Fibroblast of skin of left quadriceps (primary cell): ENCODE measurements at regions not wholly inside any gene's neighbourhood (a gene's known extent, or its start where the extent isn't known, plus 50 kb on each side); places are given as distances from the start of the nearest gene placed in this dataset.
A peak's percentile ranks its signal among the peaks of the same experiment; 100 is the strongest.

Source experiments
- DNase-seq, 2 experiments: peaks; one replicate each; pipeline ENCODE4 v3.0.0-alpha.2; 2013; ENCODE audit warnings: low read depth in 2 of 2

- DNase-seq, result no peak
Measured at GRCh38 chr11:115080923-115081680, 402.8 kb downstream of the NXPE2 start.

GRCh38 chr11:115081972-115082371, 403.6 kb downstream of the NXPE2 start:
- no peak for DNase-seq

GRCh38 chr11:115083144-115083806, 404.9 kb downstream of the NXPE2 start:
- no peak for DNase-seq

- DNase-seq, result no peak
Measured at GRCh38 chr11:115084231-115084630, 405.9 kb downstream of the NXPE2 start.

GRCh38 chr11:115085461-115086210, 407.3 kb downstream of the NXPE2 start:
- DNase-seq, result no peak

- no peak for DNase-seq
Measured at GRCh38 chr11:115087791-115088190, 409.5 kb downstream of the NXPE2 start.

DNA sequence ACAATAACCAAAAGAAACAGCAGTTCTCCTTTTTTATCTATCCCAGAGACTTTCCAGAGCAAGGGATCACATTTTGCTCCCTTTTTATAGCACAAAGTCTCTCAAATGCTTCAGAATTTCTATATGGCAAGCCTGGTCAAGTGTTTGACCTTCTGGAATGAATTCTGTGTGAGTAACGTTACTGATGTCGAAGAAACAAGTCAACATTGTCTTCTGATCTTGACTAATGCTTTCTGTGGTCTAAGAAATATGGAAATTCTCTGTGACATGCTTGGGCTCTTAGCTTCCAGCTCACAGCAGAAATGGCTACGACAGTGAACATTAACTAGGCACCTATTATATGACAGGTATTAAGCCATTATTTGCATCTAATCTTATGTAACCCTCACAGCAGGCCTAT, 411.7 kb downstream of the CADM1 start:
- no peak for DNase-seq

DNA sequence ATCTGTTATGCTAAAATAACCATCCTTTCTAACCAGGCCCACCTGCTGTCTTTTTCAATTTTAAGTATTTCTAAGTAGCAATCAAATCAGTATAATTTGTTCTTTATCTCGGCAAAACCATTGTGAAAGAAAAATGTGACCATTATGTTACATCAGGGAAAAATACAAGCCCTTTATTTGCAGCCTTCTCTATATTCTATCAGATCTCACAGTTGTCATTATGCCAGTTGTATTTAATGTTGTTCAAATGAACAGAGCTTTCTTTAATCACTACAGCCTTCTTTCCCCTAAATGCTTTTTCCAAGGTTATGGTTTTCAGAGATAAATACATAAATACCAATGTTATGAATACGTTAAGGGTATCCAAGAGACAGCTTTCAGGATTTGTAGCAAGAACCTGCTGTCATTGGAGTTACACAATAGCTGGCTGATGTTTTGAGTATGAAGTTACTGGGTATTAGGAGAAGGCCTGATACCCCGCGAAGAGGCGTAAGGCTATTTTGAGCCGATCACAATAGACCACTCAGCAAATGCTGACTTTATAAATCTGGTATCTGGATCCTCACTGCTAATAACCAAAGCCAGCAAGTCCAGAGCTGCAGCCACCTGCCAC, 406.3 kb downstream of the CADM1 start:
- DNase-seq, result peak in 1 of 2 experiments; percentile 0

GRCh38 chr11:115100706-115101105, 403.5 kb downstream of the CADM1 start:
- DNase-seq, result no peak

DNA sequence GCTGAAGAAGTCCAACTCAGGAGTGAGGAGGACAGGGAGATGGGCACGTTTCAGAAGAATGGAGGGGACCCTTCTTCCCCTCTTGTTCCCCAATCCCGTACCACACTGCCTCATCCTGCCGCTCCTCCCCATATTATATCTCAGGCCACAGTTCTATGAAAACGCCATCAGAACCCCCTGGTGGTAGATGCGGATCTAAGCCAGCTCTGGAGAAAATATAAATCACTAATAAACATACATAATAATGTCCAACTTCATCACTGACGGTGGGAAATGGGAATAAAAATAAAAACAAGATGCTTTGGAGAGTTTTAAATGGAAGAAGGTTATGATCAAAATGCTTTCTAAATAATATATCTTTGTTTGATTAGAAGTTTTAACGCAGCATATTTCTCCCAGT, 400.3 kb downstream of the CADM1 start:
- DNase-seq, result no peak

GRCh38 chr11:115104851-115105453, 399.3 kb downstream of the CADM1 start:
- no peak for DNase-seq

GRCh38 chr11:115111066-115111465, 393.1 kb downstream of the CADM1 start:
- no peak for DNase-seq

GRCh38 chr11:115112754-115113153, 391.5 kb downstream of the CADM1 start:
- DNase-seq, result no peak

DNA sequence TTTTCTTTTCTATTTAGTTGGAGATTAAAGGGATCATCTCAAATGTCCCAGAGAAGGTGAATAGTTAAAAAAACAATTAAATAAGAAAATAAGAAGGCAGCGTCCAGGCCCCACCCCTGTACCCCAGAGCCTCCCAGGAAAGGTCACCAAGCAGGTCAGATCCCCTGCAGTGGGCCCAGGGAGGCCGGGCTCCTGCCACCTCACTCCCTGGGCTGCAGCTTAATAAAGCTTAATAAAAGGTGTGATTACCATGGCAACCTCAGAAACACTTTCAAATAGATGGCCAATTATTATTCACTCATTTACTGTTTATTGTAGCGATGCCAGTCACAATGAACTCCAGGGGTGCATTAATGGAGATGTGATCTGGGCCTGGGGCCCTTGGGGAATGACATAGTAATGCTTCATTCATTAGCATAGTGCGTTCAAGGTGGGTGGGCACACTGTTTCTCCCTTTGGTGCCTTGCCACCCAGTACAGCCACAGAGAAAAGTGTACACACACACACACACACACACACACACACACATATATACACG, 386.2 kb downstream of the CADM1 start:
- no peak for DNase-seq

DNA sequence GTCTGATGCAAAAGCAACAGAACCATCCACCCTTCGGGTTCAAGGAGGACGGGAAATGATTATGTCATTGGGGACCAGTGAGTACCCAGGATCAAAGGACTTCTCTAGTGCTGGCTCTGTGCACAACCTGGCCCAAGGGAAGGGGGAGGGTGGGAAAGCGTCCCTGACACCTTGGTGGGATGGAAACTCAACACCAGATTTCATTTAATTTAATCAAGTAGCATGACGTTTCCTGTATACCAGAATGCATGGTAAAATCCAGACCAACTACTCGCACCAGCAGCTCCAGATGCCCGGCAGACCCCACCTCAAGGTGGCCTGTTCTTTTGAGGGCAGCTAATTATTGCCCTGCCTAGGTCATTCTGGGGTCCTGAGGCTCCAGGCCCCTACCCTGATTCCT, 385.1 kb downstream of the CADM1 start:
- DNase-seq, result no peak
